ENCODE measurements at regions not wholly inside any gene's neighbourhood (a gene's known extent, or its start where the extent isn't known, plus 50 kb on each side); places are given as distances from the start of the nearest gene placed in this dataset.

DNA sequence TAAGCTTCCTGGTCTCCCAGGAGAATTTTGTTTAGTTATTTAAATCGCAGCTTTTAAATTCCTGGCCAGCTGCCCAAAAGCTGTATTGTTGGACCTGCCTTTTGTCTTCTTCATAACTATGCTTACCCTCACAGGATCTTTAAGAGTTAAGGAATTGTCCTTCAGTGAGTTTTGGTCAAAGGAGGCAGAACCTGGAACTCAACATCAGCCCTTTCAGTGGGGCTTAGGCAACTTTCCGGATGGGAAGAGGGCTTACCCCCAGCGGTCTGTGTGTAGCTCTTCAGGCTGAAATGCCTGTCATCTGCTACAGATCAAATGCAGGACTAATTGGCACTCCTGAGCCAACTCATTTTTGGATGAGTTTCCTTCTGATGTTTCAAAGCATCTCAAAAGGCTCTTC lies 402.6 kb downstream of the SIPA1L2 start:
- Histone ChIP-seq H3K79me2 (ENCODE audit: control insufficient read depth, insufficient read depth, low read length) (no peaks in the 10 kb centered on the region), H3K9me1 (ENCODE audit: control insufficient read depth, insufficient read depth, low read length) (no peaks in the 10 kb centered on the region), H3K36me3 (ENCODE audit: control insufficient read depth, insufficient read depth, low read length) (no peaks in the 10 kb centered on the region), H3K4me3 (no peak overlapping the region), H3K27ac (ENCODE audit: extremely low read depth, low read depth, low read length) (no peak overlapping the region), H4K20me1 (replicated peaks; ENCODE audit: control insufficient read depth, insufficient read depth, low read length) (no peaks in the 10 kb centered on the region), H2AFZ (ENCODE audit: low read depth, low read length) (no peak overlapping the region), H3K9me3 (replicated peaks; ENCODE audit: control insufficient read depth, insufficient read depth, low read depth, low read length) (no peaks in the 10 kb centered on the region), H3K9ac (ENCODE audit: insufficient read depth in 1 of 2, low read depth in 2 of 2, low read length in 2 of 2) (no peak overlapping the region), H3K27me3 (ENCODE audit: control insufficient read depth in 2 of 2, insufficient read depth in 2 of 2, low read length in 2 of 2) (no peaks in the 10 kb centered on the region), H3K4me2 (ENCODE audit: insufficient read depth, low read length) (no peak overlapping the region), H3K4me1 (replicated peaks in 1 of 2; ENCODE audit: control insufficient read depth in 2 of 2, insufficient read depth in 2 of 2, low read length in 2 of 2) (no peaks in the 10 kb centered on the region)
- no TSS peak for BruUV-seq (replicated peaks)
- POLR2A ChIA-PET = no interaction called here
- CTCF ChIA-PET (ENCODE audit: low intra/inter-chr PET ratio) = no interaction called here
- intact Hi-C loops (cut with micrococcal nuclease) (no loop called here), in situ Hi-C loops (cut with MboI) (no loop called here)
- DNase-seq (ENCODE audit: extremely low read depth in 1 of 4, low spot score in 3 of 4) (no peak), FAIRE-seq (no peak), ATAC-seq (no peak)
- WGBS (ENCODE audit: insufficient coverage, low coverage, missing lambda C conversion rate) = 0% methylated on average over 3 of the region's 3 CpGs
- TF ChIP-seq RAD21 (CRISPR knock-in tag; conservative IDR thresholded peaks at IDR 0.05 in 1 of 2, IDR thresholded peaks at IDR 0.05 in 1 of 2) (no peak), CAMTA2 (CRISPR knock-in tag; conservative IDR thresholded peaks at IDR 0.05) (no peak), HDAC2 (IDR thresholded peaks at IDR 0.05) (no peak), MYBL2 (IDR thresholded peaks at IDR 0.05; ENCODE audit: low read depth) (no peak), MYBL2 (CRISPR knock-in tag; IDR thresholded peaks at IDR 0.05; ENCODE audit: borderline replicate concordance) (no peak), ZC3H11A (IDR thresholded peaks at IDR 0.05; ENCODE audit: low read depth, low read length) (no peak), TCFL5 (CRISPR knock-in tag; conservative IDR thresholded peaks at IDR 0.05) (no peak), ZNF165 (CRISPR knock-in tag; IDR thresholded peaks at IDR 0.05; ENCODE audit: borderline replicate concordance) (no peak)
- TF ChIP-seq, protein P1, sequence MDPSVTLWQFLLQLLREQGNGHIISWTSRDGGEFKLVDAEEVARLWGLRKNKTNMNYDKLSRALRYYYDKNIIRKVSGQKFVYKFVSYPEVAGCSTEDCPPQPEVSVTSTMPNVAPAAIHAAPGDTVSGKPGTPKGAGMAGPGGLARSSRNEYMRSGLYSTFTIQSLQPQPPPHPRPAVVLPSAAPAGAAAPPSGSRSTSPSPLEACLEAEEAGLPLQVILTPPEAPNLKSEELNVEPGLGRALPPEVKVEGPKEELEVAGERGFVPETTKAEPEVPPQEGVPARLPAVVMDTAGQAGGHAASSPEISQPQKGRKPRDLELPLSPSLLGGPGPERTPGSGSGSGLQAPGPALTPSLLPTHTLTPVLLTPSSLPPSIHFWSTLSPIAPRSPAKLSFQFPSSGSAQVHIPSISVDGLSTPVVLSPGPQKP (CRISPR knock-in tag; IDR thresholded peaks at IDR 0.05) = no peak
- TF ChIP-seq, protein P2, sequence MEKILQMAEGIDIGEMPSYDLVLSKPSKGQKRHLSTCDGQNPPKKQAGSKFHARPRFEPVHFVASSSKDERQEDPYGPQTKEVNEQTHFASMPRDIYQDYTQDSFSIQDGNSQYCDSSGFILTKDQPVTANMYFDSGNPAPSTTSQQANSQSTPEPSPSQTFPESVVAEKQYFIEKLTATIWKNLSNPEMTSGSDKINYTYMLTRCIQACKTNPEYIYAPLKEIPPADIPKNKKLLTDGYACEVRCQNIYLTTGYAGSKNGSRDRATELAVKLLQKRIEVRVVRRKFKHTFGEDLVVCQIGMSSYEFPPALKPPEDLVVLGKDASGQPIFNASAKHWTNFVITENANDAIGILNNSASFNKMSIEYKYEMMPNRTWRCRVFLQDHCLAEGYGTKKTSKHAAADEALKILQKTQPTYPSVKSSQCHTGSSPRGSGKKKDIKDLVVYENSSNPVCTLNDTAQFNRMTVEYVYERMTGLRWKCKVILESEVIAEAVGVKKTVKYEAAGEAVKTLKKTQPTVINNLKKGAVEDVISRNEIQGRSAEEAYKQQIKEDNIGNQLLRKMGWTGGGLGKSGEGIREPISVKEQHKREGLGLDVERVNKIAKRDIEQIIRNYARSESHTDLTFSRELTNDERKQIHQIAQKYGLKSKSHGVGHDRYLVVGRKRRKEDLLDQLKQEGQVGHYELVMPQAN (IDR thresholded peaks at IDR 0.05; ENCODE audit: borderline replicate concordance) = no peak

Data from K562 (cell line).